ENCODE measurements at regions not wholly inside any gene's neighbourhood (a gene's known extent, or its start where the extent isn't known, plus 50 kb on each side); places are given as distances from the start of the nearest gene placed in this dataset.

GRCh38 chr5:164119806-164120447 lies 614.5 kb downstream of the MAT2B start:
- TF ChIP-seq, protein P1, sequence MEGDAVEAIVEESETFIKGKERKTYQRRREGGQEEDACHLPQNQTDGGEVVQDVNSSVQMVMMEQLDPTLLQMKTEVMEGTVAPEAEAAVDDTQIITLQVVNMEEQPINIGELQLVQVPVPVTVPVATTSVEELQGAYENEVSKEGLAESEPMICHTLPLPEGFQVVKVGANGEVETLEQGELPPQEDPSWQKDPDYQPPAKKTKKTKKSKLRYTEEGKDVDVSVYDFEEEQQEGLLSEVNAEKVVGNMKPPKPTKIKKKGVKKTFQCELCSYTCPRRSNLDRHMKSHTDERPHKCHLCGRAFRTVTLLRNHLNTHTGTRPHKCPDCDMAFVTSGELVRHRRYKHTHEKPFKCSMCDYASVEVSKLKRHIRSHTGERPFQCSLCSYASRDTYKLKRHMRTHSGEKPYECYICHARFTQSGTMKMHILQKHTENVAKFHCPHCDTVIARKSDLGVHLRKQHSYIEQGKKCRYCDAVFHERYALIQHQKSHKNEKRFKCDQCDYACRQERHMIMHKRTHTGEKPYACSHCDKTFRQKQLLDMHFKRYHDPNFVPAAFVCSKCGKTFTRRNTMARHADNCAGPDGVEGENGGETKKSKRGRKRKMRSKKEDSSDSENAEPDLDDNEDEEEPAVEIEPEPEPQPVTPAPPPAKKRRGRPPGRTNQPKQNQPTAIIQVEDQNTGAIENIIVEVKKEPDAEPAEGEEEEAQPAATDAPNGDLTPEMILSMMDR (conservative IDR thresholded peaks at IDR 0.05; ENCODE audit: low read length) = no peak
- TF ChIP-seq EZH2phosphoT487 (IDR thresholded peaks at IDR 0.05; ENCODE audit: borderline replicate concordance, low read depth, low read length) = no peak
